GM12878 (cell line): ENCODE measurements at regions not wholly inside any gene's neighbourhood (a gene's known extent, or its start where the extent isn't known, plus 50 kb on each side); places are given as distances from the start of the nearest gene placed in this dataset.

Experiments used
- ATAC-seq: fragments of 200-7000 bp; cut with Tn5 transposase; 3 replicates; pipeline ENCODE4 v1.9.1; 2020; ENCODE audit warnings: mild to moderate bottlenecking, moderate library complexity
- BruUV-seq: library from RNA; stranded (reverse); fragments of 400-500 nt; replicated peaks from 2 replicates; lab custom pipeline; 2021; lab: Mats Ljungman, UMichigan
- CTCF ChIA-PET: fragments of 300-600 bp; sonication (Branson Sonifier 250); formaldehyde crosslinking; extraction: SDS; loops from one replicate; lab custom pipeline; 2021; ENCODE audit warnings: inconsistent platforms; lab: Yijun Ruan, JAX
- POLR2A ChIA-PET: fragments of 350-600 bp; formaldehyde crosslinking; extraction: SDS; loops from one replicate; lab custom pipeline; 2021; ENCODE audit warnings: inconsistent platforms; lab: Charles Lee
- RAD21 ChIA-PET: fragments of 300-600 bp; sonication (Branson Sonifier 250); formaldehyde crosslinking; loops from one replicate; lab custom pipeline; 2023; ENCODE audit warnings: antibody characterized with exemption; ENCODE audit not compliant: unreplicated experiment; lab: Charles Lee
- SMC1A ChIA-PET: fragments of 300-600 bp; sonication (Branson Sonifier 250); formaldehyde crosslinking; loops from one replicate; lab custom pipeline; 2023; ENCODE audit not compliant: unreplicated experiment, uncharacterized antibody; lab: Charles Lee
- DNase-seq: peaks from one replicate; pipeline ENCODE4 v3.0.0-alpha.2; 2011; ENCODE audit warnings: low read depth, low spot score
- FAIRE-seq: peaks from 3 replicates; lab custom pipeline; 2011; peaks lifted over from hg19 to GRCh38; lab: Jason Lieb, UNC
- H2AFZ ChIP-seq: 2 replicates; pipeline ENCODE4 v1.6.0; 2011; ENCODE audit warnings: low read depth, low read length, control low read depth; ENCODE audit not compliant: control insufficient read depth
- H3K27ac ChIP-seq: 2 replicates; pipeline ENCODE4 v1.5.1; 2011; ENCODE audit warnings: control low read depth; ENCODE audit not compliant: control insufficient read depth, insufficient read depth
- H3K27me3 ChIP-seq, 2 experiments: replicated peaks in 1 of 2; 2 replicates each; pipeline versions ENCODE4 v1.6.0 to v1.6.1; 2011; ENCODE audit warnings: low read length in 1 of 2; ENCODE audit not compliant: control insufficient read depth in 2 of 2, insufficient read depth in 2 of 2
- H3K36me3 ChIP-seq, 2 experiments: 2 replicates each; pipeline ENCODE4 v1.5.1; 2011; ENCODE audit warnings: low read length in 1 of 2; ENCODE audit not compliant: control insufficient read depth in 2 of 2, insufficient read depth in 2 of 2
- H3K4me1 ChIP-seq: 2 replicates; pipeline ENCODE4 v1.6.1; 2011; ENCODE audit warnings: mild to moderate bottlenecking, low read length, moderate library complexity, mixed read lengths; ENCODE audit not compliant: control insufficient read depth, insufficient read depth
- H3K4me2 ChIP-seq: 2 replicates; pipeline ENCODE4 v1.6.0; 2011; ENCODE audit warnings: control low read depth; ENCODE audit not compliant: control insufficient read depth, insufficient read depth
- H3K4me3 ChIP-seq: fragments of 200-600 bp; sonication (generic); 2 replicates; pipeline ENCODE4 v1.5.1; 2016
- H3K79me2 ChIP-seq: 2 replicates; pipeline ENCODE4 v1.6.0; 2011; ENCODE audit warnings: low read length; ENCODE audit not compliant: control insufficient read depth, insufficient read depth
- H3K9ac ChIP-seq: 2 replicates; pipeline ENCODE4 v1.8.0; 2011; ENCODE audit warnings: low read length, control low read depth, mixed read lengths; ENCODE audit not compliant: control insufficient read depth, insufficient read depth
- H3K9me3 ChIP-seq: replicated peaks from 3 replicates; pipeline ENCODE4 v1.5.1; 2011; ENCODE audit warnings: mild to moderate bottlenecking, low read length; ENCODE audit not compliant: control insufficient read depth, insufficient read depth
- H4K20me1 ChIP-seq: 2 replicates; pipeline ENCODE4 v1.6.0; 2011; ENCODE audit not compliant: control insufficient read depth, insufficient read depth
- FOXM1 ChIP-seq: IDR thresholded peaks from 2 replicates; pipeline ENCODE4 v1.6.1; 2012; ENCODE audit warnings: low read depth, mild to moderate bottlenecking, inconsistent platforms, low read length, moderate library complexity
- HDAC2 ChIP-seq: fragments of 200-600 bp; sonication (generic); IDR thresholded peaks from 2 replicates; pipeline ENCODE4 v1.6.1; 2017
- HSF1 ChIP-seq: fragments of 150-350 bp; IDR thresholded peaks from 2 replicates; pipeline ENCODE4 v1.6.1; 2014; ENCODE audit warnings: mild to moderate bottlenecking, low read depth, low read length
- IKZF1 ChIP-seq: fragments of 450-650 bp; conservative IDR thresholded peaks from 2 replicates; pipeline ENCODE4 v1.6.1; 2017; ENCODE audit warnings: antibody characterized with exemption, mild to moderate bottlenecking
- JUND ChIP-seq: IDR thresholded peaks from 2 replicates; pipeline ENCODE4 v1.6.1; 2012; ENCODE audit warnings: low read depth, mild to moderate bottlenecking, low read length, improper control_type of control experiment, moderate library complexity
- KAT2A ChIP-seq: conservative IDR thresholded peaks from 2 replicates; pipeline ENCODE4 v1.6.1; 2011; ENCODE audit warnings: low read depth, low read length; ENCODE audit not compliant: control insufficient read depth
- NBN ChIP-seq: fragments of 450-650 bp; IDR thresholded peaks from 2 replicates; pipeline ENCODE4 v1.6.1; 2016
- NFIC ChIP-seq: IDR thresholded peaks from 2 replicates; pipeline ENCODE4 v1.6.1; 2012; ENCODE audit warnings: low read depth, mild to moderate bottlenecking, inconsistent platforms, low read length, moderate library complexity
- NFXL1 ChIP-seq: fragments of 450-650 bp; IDR thresholded peaks from 2 replicates; pipeline ENCODE4 v1.6.1; 2017; ENCODE audit warnings: antibody characterized with exemption, mild to moderate bottlenecking, borderline replicate concordance
- PKNOX1 ChIP-seq: fragments of 450-650 bp; IDR thresholded peaks from 2 replicates; pipeline ENCODE4 v1.6.1; 2016; ENCODE audit warnings: mild to moderate bottlenecking
- RFX5 ChIP-seq: IDR thresholded peaks from 2 replicates; pipeline ENCODE4 v1.6.1; 2011; ENCODE audit warnings: low read depth, low read length, improper control_type of control experiment
- SIN3A ChIP-seq: IDR thresholded peaks from 2 replicates; pipeline ENCODE4 v1.6.1; 2012; ENCODE audit warnings: low read depth, low read length, improper control_type of control experiment
- SMAD5 ChIP-seq: IDR thresholded peaks from 2 replicates; pipeline ENCODE4 v1.6.1; 2016; ENCODE audit warnings: antibody characterized with exemption, low read depth
- SREBF1 ChIP-seq: IDR thresholded peaks from 2 replicates; pipeline ENCODE4 v1.6.1; 2012; ENCODE audit warnings: mild to moderate bottlenecking, low read length
- ZBTB11 ChIP-seq: fragments of 450-650 bp; formaldehyde crosslinking; IDR thresholded peaks from 2 replicates; pipeline ENCODE4 v1.5.0; 2022; ENCODE audit warnings: mild to moderate bottlenecking, missing genetic modification characterization
- WGBS: methylation state at CpG from one replicate; pipeline ENCODE4 v1.1.6; 2016; ENCODE audit warnings: low lambda C conversion rate; ENCODE audit not compliant: insufficient replicate concordance, insufficient coverage; ENCODE audit errors: missing lambda C conversion rate; 5-methylcytosine and 5-hydroxymethylcytosine counted together
- in situ Hi-C: fragments of 300-500 bp; cut with MboI; formaldehyde crosslinking; loops from 9 replicates; pipeline ENCODE4 v1.14.3; 2018; ENCODE audit warnings: mixed read lengths
- intact Hi-C: fragments of 100-400 bp; cut with micrococcal nuclease; formaldehyde crosslinking; loops from one replicate; pipeline ENCODE4 v1.14.2; 2022; ENCODE audit not compliant: unreplicated experiment

- TF ChIP-seq PKNOX1: no peak
- TF ChIP-seq RFX5: no peak
- TF ChIP-seq ZBTB11 (CRISPR knock-in tag): no peak
- no peak for TF ChIP-seq IKZF1
- TF ChIP-seq JUND: no peak
- TF ChIP-seq SREBF1: no peak
- TF ChIP-seq NBN: no peak
- TF ChIP-seq FOXM1: no peak
- TF ChIP-seq, all 136 proteins: peak for 0
Observed at GRCh38 chr12:116418551-116418950, 140.6 kb upstream of the MAP1LC3B2 start (continued).

- Histone ChIP-seq H3K27me3 (no peaks in the 10 kb centered on the region), H3K4me3 (no peak overlapping the region), H2AFZ (no peak overlapping the region), H3K9ac (no peak overlapping the region), H3K27ac (no peak overlapping the region), H3K4me1 (no peaks in the 10 kb centered on the region), H3K36me3 (no peaks in the 10 kb centered on the region), H3K4me2 (no peak overlapping the region), H3K9me3 (peaks cover 6% of the 10 kb centered on the region; the same call in 2 of the 3 replicates), H4K20me1 (no peaks in the 10 kb centered on the region), H3K79me2 (no peaks in the 10 kb centered on the region)
- DNase-seq: no peak
- no peak for FAIRE-seq
- 36% methylated on average over 8 of the region's 8 CpGs for WGBS
- in situ Hi-C loops: no loop called here
- ATAC-seq: no peak
- ChIA-PET CTCF (no interaction called here), SMC1A (no interaction called here), POLR2A (no interaction called here), RAD21 (no interaction called here)
- BruUV-seq: no TSS peak
- intact Hi-C loops: no loop called here
- TF ChIP-seq NFXL1: no peak
- no peak for TF ChIP-seq NFIC
- TF ChIP-seq SMAD5: no peak
- TF ChIP-seq RFX5: no peak
- TF ChIP-seq IKZF1: no peak
- no peak for TF ChIP-seq HSF1
- TF ChIP-seq KAT2A: no peak
- TF ChIP-seq HDAC2: no peak
- TF ChIP-seq SIN3A: no peak
Observed at GRCh38 chr12:116420227-116420880, 138.8 kb upstream of the MAP1LC3B2 start.
